ENCODE measurements at regions not wholly inside any gene's neighbourhood (a gene's known extent, or its start where the extent isn't known, plus 50 kb on each side); places are given as distances from the start of the nearest gene placed in this dataset.

DNA sequence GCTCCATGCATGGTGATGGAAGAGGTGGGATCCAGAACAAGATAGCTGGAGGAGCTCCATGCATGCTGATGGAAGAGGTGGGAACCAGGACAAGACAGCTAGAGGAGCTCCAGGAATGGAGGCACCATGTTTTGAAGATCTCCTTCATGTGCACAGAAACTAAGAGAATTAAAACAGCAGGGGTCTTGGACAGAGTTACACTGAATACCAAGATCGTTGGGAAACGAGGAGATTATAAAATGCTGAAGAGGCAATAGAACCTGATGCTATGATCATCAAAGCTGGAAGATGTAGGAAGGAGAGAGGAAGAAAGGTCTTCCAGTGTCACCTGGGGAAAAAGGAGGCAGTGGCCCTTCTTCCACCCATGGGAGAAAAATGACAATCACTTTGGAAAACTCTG lies 193.6 kb upstream of the PFKP start:
- no peak overlapping the region for H3K27ac ChIP-seq (ENCODE audit: low read depth, low read length, poor library complexity, severe bottlenecking)
- ChIA-PET CTCF (ENCODE audit: unreplicated experiment) (no interaction called here), POLR2A (no interaction called here)
- intact Hi-C loops (cut with micrococcal nuclease; ENCODE audit: unreplicated experiment) = no loop called here
- H3K9me2 ChIP-seq (ENCODE audit: insufficient read depth, low read length) = no peaks in the 10 kb centered on the region
- H4K20me1 ChIP-seq (ENCODE audit: insufficient read depth, low read length) = no peaks in the 10 kb centered on the region
- DNase-seq (ENCODE audit: low spot score) = no peak
- H2AFZ ChIP-seq (ENCODE audit: low read length) = no peak overlapping the region
- no peaks in the 10 kb centered on the region for H3K9me3 ChIP-seq (ENCODE audit: low read length)
- H3K79me2 ChIP-seq (ENCODE audit: insufficient read depth, low read depth, low read length) = no peaks in the 10 kb centered on the region
- H3K4me1 ChIP-seq (ENCODE audit: insufficient read depth, low read length, poor library complexity, severe bottlenecking) = no peaks in the 10 kb centered on the region
- TF ChIP-seq, protein P1, sequence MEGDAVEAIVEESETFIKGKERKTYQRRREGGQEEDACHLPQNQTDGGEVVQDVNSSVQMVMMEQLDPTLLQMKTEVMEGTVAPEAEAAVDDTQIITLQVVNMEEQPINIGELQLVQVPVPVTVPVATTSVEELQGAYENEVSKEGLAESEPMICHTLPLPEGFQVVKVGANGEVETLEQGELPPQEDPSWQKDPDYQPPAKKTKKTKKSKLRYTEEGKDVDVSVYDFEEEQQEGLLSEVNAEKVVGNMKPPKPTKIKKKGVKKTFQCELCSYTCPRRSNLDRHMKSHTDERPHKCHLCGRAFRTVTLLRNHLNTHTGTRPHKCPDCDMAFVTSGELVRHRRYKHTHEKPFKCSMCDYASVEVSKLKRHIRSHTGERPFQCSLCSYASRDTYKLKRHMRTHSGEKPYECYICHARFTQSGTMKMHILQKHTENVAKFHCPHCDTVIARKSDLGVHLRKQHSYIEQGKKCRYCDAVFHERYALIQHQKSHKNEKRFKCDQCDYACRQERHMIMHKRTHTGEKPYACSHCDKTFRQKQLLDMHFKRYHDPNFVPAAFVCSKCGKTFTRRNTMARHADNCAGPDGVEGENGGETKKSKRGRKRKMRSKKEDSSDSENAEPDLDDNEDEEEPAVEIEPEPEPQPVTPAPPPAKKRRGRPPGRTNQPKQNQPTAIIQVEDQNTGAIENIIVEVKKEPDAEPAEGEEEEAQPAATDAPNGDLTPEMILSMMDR (conservative IDR thresholded peaks at IDR 0.05; ENCODE audit: low read length) = no peak
- TF ChIP-seq EZH2phosphoT487 (IDR thresholded peaks at IDR 0.05; ENCODE audit: borderline replicate concordance, low read depth, low read length) = no peak
- no peaks in the 10 kb centered on the region for H3K36me3 ChIP-seq (ENCODE audit: insufficient read depth, low read length)
- no peak overlapping the region for H3K4me2 ChIP-seq (ENCODE audit: low read length)
- H3K4me3 ChIP-seq (ENCODE audit: low read depth, low read length, poor library complexity, severe bottlenecking) = no peak overlapping the region
- no TSS peak for BruUV-seq (replicated peaks)

DNA sequence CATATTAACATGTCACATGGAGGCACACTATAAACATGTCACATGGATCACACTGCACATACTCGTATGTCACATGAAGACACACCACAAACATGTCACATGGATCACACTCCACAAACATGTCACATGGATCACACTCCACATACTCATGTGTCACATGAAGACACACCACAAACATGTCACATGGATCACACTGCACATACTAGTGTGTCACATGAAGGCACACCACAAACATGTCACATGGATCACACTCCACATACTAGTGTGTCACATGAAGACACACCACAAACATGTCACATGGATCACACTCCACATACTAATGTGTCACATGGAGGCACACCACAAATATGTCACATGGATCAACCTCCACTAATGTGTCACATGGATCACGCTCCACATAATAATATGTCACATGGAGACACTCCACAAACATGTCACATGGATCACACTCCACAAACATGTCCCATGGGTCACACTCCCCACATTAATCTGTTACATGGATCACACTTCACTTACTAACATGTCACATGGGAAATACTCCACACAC lies 195.6 kb upstream of the PFKP start:
- intact Hi-C loops (cut with micrococcal nuclease; ENCODE audit: unreplicated experiment) = no loop called here
- Histone ChIP-seq H3K79me2 (ENCODE audit: insufficient read depth, low read depth, low read length) (no peaks in the 10 kb centered on the region), H4K20me1 (ENCODE audit: insufficient read depth, low read length) (no peaks in the 10 kb centered on the region), H3K4me3 (ENCODE audit: low read depth, low read length, poor library complexity, severe bottlenecking) (no peak overlapping the region), H3K27ac (ENCODE audit: low read depth, low read length, poor library complexity, severe bottlenecking) (no peak overlapping the region), H3K36me3 (ENCODE audit: insufficient read depth, low read length) (no peaks in the 10 kb centered on the region), H3K4me1 (ENCODE audit: insufficient read depth, low read length, poor library complexity, severe bottlenecking) (no peaks in the 10 kb centered on the region), H3K4me2 (ENCODE audit: low read length) (no peak overlapping the region), H3K9me3 (ENCODE audit: low read length) (no peaks in the 10 kb centered on the region), H3K9me2 (ENCODE audit: insufficient read depth, low read length) (no peaks in the 10 kb centered on the region), H2AFZ (ENCODE audit: low read length) (no peak overlapping the region)
- ChIA-PET CTCF (ENCODE audit: unreplicated experiment) (no interaction called here), POLR2A (no interaction called here)
- TF ChIP-seq EZH2phosphoT487 (IDR thresholded peaks at IDR 0.05; ENCODE audit: borderline replicate concordance, low read depth, low read length) = no peak
- TF ChIP-seq, protein P1 (conservative IDR thresholded peaks at IDR 0.05; ENCODE audit: low read length) = no peak
- no TSS peak for BruUV-seq (replicated peaks)
- no peak for DNase-seq (ENCODE audit: low spot score)

DNA sequence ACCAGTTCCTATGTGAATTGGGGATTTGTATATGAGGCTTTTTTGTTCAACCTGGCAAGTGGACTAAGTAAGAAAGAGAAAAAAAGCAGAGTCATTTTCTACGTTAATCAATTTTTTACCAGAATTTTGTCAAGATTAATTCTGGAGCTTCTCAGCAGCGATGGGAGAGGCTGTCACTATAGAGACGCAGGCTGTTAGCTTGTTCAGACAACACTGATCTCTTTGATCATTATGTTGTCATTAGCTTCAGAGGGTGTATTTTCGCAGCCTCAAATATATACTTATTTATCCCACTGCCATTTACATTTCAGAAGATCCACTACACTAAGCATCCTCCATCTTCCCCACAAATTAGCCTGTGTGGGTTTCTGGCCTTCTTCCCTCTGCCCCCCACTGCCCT lies 196.7 kb upstream of the PFKP start:
- ChIA-PET CTCF (ENCODE audit: unreplicated experiment) (no interaction called here), POLR2A (interaction anchor here (0.9 kb wide), 1 partner anchor 9 kb away, joined by 4 read pairs; no protein-coding TSS in a partner anchor)
- Histone ChIP-seq H4K20me1 (ENCODE audit: insufficient read depth, low read length) (no peaks in the 10 kb centered on the region), H3K27ac (ENCODE audit: low read depth, low read length, poor library complexity, severe bottlenecking) (no peak overlapping the region), H3K79me2 (ENCODE audit: insufficient read depth, low read depth, low read length) (no peaks in the 10 kb centered on the region), H3K4me2 (ENCODE audit: low read length) (no peak overlapping the region), H3K9me3 (ENCODE audit: low read length) (no peaks in the 10 kb centered on the region), H3K4me1 (ENCODE audit: insufficient read depth, low read length, poor library complexity, severe bottlenecking) (no peaks in the 10 kb centered on the region), H3K36me3 (ENCODE audit: insufficient read depth, low read length) (no peaks in the 10 kb centered on the region), H3K9me2 (ENCODE audit: insufficient read depth, low read length) (no peaks in the 10 kb centered on the region), H3K4me3 (ENCODE audit: low read depth, low read length, poor library complexity, severe bottlenecking) (no peak overlapping the region), H2AFZ (ENCODE audit: low read length) (no peak overlapping the region)
- TF ChIP-seq, protein P1 (conservative IDR thresholded peaks at IDR 0.05; ENCODE audit: low read length) = no peak
- TF ChIP-seq EZH2phosphoT487 (IDR thresholded peaks at IDR 0.05; ENCODE audit: borderline replicate concordance, low read depth, low read length) = no peak
- no peak for DNase-seq (ENCODE audit: low spot score)
- intact Hi-C loops (cut with micrococcal nuclease; ENCODE audit: unreplicated experiment) = no loop called here
- no TSS peak for BruUV-seq (replicated peaks)
